ENCODE measurements at regions not wholly inside any gene's neighbourhood (a gene's known extent, or its start where the extent isn't known, plus 50 kb on each side); places are given as distances from the start of the nearest gene placed in this dataset.

GRCh38 chr2:64220894-64221617, 76.8 kb upstream of the PELI1 start:
- no peak for FAIRE-seq
- DNase-seq (ENCODE audit: low spot score) = no peak

GRCh38 chr2:64221935-64222334, 77.7 kb upstream of the PELI1 start:
- DNase-seq (ENCODE audit: low spot score) = no peak
- FAIRE-seq = no peak

- DNase-seq (ENCODE audit: low spot score) (peak; percentile 35), FAIRE-seq (no peak)
Observed at GRCh38 chr2:64222351-64222750, 78.1 kb upstream of the PELI1 start.

GRCh38 chr2:64223055-64223454, 78.8 kb upstream of the PELI1 start:
- no peak for DNase-seq (ENCODE audit: low spot score)
- no peak for FAIRE-seq

- no peak for FAIRE-seq
Observed at GRCh38 chr2:64225491-64225890, 81.3 kb upstream of the PELI1 start.

GRCh38 chr2:64226611-64227010, 82.4 kb upstream of the PELI1 start:
- DNase-seq (ENCODE audit: low spot score) = no peak
- peak; percentile 48 for FAIRE-seq

More at GRCh38 chr2:64225491-64225890, 81.3 kb upstream of the PELI1 start:
- DNase-seq (ENCODE audit: low spot score) = no peak

- DNase-seq (ENCODE audit: low spot score) (no peak), FAIRE-seq (no peak)
Observed at GRCh38 chr2:64227603-64228125, 83.4 kb upstream of the PELI1 start.

- peak; percentile 92 for DNase-seq (ENCODE audit: low spot score)
- FAIRE-seq = peak; percentile 48
Observed at GRCh38 chr2:64228126-64228678, 84.0 kb upstream of the PELI1 start.

- no peak for FAIRE-seq
- no peak for DNase-seq (ENCODE audit: low spot score)
Observed at GRCh38 chr2:64228918-64229317, 84.7 kb upstream of the PELI1 start.

- FAIRE-seq (no peak), DNase-seq (ENCODE audit: low spot score) (no peak)
Observed at GRCh38 chr2:64230540-64230939, 86.3 kb upstream of the PELI1 start.

GRCh38 chr2:64232266-64232665, 88.0 kb upstream of the PELI1 start:
- FAIRE-seq = no peak
- DNase-seq (ENCODE audit: low spot score) = no peak

- FAIRE-seq = no peak
- DNase-seq (ENCODE audit: low spot score) = no peak
Observed at GRCh38 chr2:64233376-64233922, 89.2 kb upstream of the PELI1 start.

GRCh38 chr2:64234150-64234549, 89.9 kb upstream of the PELI1 start:
- no peak for FAIRE-seq
- no peak for DNase-seq (ENCODE audit: low spot score)

- FAIRE-seq (no peak), DNase-seq (ENCODE audit: low spot score) (no peak)
Observed at GRCh38 chr2:64234785-64235184, 90.6 kb upstream of the PELI1 start.

- FAIRE-seq (no peak), DNase-seq (ENCODE audit: low spot score) (no peak)
Observed at GRCh38 chr2:64237266-64237665, 93.0 kb upstream of the PELI1 start.

GRCh38 chr2:64238799-64239198, 94.6 kb upstream of the PELI1 start:
- DNase-seq (ENCODE audit: low spot score) (no peak), FAIRE-seq (no peak)

- FAIRE-seq (peak; percentile 92), DNase-seq (ENCODE audit: low spot score) (no peak)
Observed at GRCh38 chr2:64243081-64244036, 99.1 kb upstream of the PELI1 start.

GRCh38 chr2:64244037-64244416, 99.8 kb upstream of the PELI1 start:
- FAIRE-seq (no peak), DNase-seq (ENCODE audit: low spot score) (no peak)

- no peak for FAIRE-seq
Observed at GRCh38 chr2:64245631-64246030, 101.4 kb upstream of the PELI1 start.

GRCh38 chr2:64246962-64247361, 102.7 kb upstream of the PELI1 start:
- no peak for FAIRE-seq
- no peak for DNase-seq (ENCODE audit: low spot score)

More at GRCh38 chr2:64245631-64246030, 101.4 kb upstream of the PELI1 start:
- DNase-seq (ENCODE audit: low spot score) = no peak

GRCh38 chr2:64249426-64249825, 105.2 kb upstream of the PELI1 start:
- no peak for FAIRE-seq

GRCh38 chr2:64250063-64250462, 105.8 kb upstream of the PELI1 start:
- FAIRE-seq = no peak
- DNase-seq (ENCODE audit: low spot score) = no peak

More at GRCh38 chr2:64249426-64249825, 105.2 kb upstream of the PELI1 start:
- DNase-seq (ENCODE audit: low spot score) = no peak

Data from urothelium cell line (cell line).